ENCODE measurements at regions not wholly inside any gene's neighbourhood (a gene's known extent, or its start where the extent isn't known, plus 50 kb on each side); places are given as distances from the start of the nearest gene placed in this dataset.

- TF ChIP-seq, protein P1, sequence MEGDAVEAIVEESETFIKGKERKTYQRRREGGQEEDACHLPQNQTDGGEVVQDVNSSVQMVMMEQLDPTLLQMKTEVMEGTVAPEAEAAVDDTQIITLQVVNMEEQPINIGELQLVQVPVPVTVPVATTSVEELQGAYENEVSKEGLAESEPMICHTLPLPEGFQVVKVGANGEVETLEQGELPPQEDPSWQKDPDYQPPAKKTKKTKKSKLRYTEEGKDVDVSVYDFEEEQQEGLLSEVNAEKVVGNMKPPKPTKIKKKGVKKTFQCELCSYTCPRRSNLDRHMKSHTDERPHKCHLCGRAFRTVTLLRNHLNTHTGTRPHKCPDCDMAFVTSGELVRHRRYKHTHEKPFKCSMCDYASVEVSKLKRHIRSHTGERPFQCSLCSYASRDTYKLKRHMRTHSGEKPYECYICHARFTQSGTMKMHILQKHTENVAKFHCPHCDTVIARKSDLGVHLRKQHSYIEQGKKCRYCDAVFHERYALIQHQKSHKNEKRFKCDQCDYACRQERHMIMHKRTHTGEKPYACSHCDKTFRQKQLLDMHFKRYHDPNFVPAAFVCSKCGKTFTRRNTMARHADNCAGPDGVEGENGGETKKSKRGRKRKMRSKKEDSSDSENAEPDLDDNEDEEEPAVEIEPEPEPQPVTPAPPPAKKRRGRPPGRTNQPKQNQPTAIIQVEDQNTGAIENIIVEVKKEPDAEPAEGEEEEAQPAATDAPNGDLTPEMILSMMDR (IDR thresholded peaks at IDR 0.05; ENCODE audit: partially characterized antibody, unreplicated experiment), result no peak
Measured at GRCh38 chr21:16777041-16777720, 735.7 kb upstream of the CXADR start.

DNA sequence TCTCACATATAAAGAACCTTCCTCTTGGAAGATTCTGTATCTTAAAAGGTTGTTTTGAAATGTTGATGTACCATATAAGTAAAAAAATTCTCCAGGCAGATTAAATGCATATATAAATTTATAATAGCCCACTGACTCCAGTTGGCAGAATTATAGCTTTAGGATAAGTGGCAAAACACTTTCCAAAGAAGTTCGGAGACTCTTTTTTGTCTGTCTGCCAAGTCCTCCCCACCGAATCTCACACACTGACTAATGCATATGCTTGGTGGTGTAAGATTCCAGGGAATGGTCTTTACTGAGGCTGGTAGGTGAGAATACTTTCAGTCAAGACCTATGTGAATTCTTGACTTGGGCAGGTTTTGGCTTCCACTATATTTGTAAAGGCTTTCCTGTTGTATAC lies 724.3 kb upstream of the CXADR start:
- Mint-ChIP-seq H3K9me3 (ENCODE audit: unreplicated experiment) (peaks cover 1% of the 10 kb centered on the region), H3K4me1 (ENCODE audit: low read depth, unreplicated experiment) (no peaks in the 10 kb centered on the region), H3K36me3 (ENCODE audit: unreplicated experiment) (no peaks in the 10 kb centered on the region), H3K27ac (ENCODE audit: unreplicated experiment) (no peak overlapping the region), H3K27me3 (ENCODE audit: unreplicated experiment) (no peaks in the 10 kb centered on the region), H3K4me3 (ENCODE audit: unreplicated experiment) (no peak overlapping the region)
- no peak for DNase-seq
- TF ChIP-seq, protein P1 (IDR thresholded peaks at IDR 0.05; ENCODE audit: partially characterized antibody, unreplicated experiment), result no peak

More at GRCh38 chr21:16777041-16777720, 735.7 kb upstream of the CXADR start:
- Mint-ChIP-seq H3K9me3 (ENCODE audit: unreplicated experiment) (peaks cover 5% of the 10 kb centered on the region), H3K4me1 (ENCODE audit: low read depth, unreplicated experiment) (peaks cover 8% of the 10 kb centered on the region), H3K27me3 (ENCODE audit: unreplicated experiment) (peaks cover 5% of the 10 kb centered on the region), H3K36me3 (ENCODE audit: unreplicated experiment) (no peaks in the 10 kb centered on the region), H3K27ac (ENCODE audit: unreplicated experiment) (no peak overlapping the region), H3K4me3 (ENCODE audit: unreplicated experiment) (no peak overlapping the region)
- no peak for DNase-seq

DNA sequence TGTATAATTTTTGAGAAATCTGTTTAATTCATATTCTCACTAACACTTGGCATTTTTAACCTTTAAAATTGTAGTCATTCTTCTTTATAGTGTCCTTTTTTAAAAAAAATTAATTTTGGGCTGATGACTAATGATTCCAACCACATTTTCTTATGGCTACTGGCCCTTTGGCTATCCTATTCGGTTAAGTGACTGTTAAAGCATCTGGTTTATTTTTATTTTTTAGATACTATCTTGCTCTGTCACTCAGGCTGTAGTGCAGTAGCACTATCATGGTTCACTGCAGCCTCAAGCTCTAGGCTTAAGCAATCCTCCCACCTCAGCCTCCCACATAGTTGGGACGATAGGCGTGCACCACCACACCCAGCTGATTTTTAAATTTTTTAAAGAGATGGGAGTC lies 723.2 kb upstream of the CXADR start:
- no peaks in the 10 kb centered on the region for H3K9me3 Mint-ChIP-seq (ENCODE audit: unreplicated experiment)
- H3K27ac Mint-ChIP-seq (ENCODE audit: unreplicated experiment), result no peak overlapping the region
- no peak overlapping the region for H3K4me3 Mint-ChIP-seq (ENCODE audit: unreplicated experiment)
- DNase-seq, result no peak
- no peaks in the 10 kb centered on the region for H3K27me3 Mint-ChIP-seq (ENCODE audit: unreplicated experiment)
- no peaks in the 10 kb centered on the region for H3K4me1 Mint-ChIP-seq (ENCODE audit: low read depth, unreplicated experiment)
- H3K36me3 Mint-ChIP-seq (ENCODE audit: unreplicated experiment), result no peaks in the 10 kb centered on the region
- TF ChIP-seq, protein P1 (IDR thresholded peaks at IDR 0.05; ENCODE audit: partially characterized antibody, unreplicated experiment), result no peak

DNA sequence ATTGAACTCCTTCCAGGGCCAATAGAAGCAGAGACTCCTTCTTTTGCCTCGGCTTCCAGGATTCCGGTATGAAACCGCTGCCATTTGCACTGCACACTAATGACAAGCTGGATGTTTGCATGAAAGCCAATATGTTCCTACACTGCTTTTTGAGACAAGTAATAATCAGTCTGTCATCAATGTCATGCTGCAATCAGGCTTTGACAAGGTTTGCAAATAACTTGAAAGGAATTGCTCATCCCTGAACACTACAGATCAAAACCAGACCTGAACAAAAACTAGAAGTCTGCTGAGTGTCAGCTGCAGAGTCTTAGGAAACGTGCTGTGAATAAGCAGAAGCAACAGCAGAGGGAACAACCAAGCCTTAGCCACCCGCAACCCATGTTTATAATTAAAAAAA lies 720.7 kb upstream of the CXADR start:
- Mint-ChIP-seq H3K9me3 (ENCODE audit: unreplicated experiment) (no peaks in the 10 kb centered on the region), H3K4me1 (ENCODE audit: low read depth, unreplicated experiment) (no peaks in the 10 kb centered on the region)
- DNase-seq, result no peak

GRCh38 chr21:16794950-16795349 lies 717.9 kb upstream of the CXADR start:
- Mint-ChIP-seq H3K4me1 (ENCODE audit: low read depth, unreplicated experiment) (no peaks in the 10 kb centered on the region), H3K36me3 (ENCODE audit: unreplicated experiment) (no peaks in the 10 kb centered on the region), H3K4me3 (ENCODE audit: unreplicated experiment) (no peak overlapping the region), H3K27me3 (ENCODE audit: unreplicated experiment) (no peaks in the 10 kb centered on the region), H3K9me3 (ENCODE audit: unreplicated experiment) (no peaks in the 10 kb centered on the region), H3K27ac (ENCODE audit: unreplicated experiment) (no peak overlapping the region)
- DNase-seq, result no peak
- TF ChIP-seq, protein P1 (IDR thresholded peaks at IDR 0.05; ENCODE audit: partially characterized antibody, unreplicated experiment), result no peak

More for the DNA sequence above, 720.7 kb upstream of the CXADR start:
- H3K27ac Mint-ChIP-seq (ENCODE audit: unreplicated experiment), result no peak overlapping the region
- no peak overlapping the region for H3K4me3 Mint-ChIP-seq (ENCODE audit: unreplicated experiment)
- TF ChIP-seq, protein P1 (IDR thresholded peaks at IDR 0.05; ENCODE audit: partially characterized antibody, unreplicated experiment), result no peak
- H3K36me3 Mint-ChIP-seq (ENCODE audit: unreplicated experiment), result no peaks in the 10 kb centered on the region
- no peaks in the 10 kb centered on the region for H3K27me3 Mint-ChIP-seq (ENCODE audit: unreplicated experiment)

Measured in glutamatergic neuron (in vitro differentiated cells).